Frontal cortex (tissue), 3 donors: ENCODE measurements at regions not wholly inside any gene's neighbourhood (a gene's known extent, or its start where the extent isn't known, plus 50 kb on each side); places are given as distances from the start of the nearest gene placed in this dataset.
"Not testable (repeated sequence)": the region's sequence is repeated elsewhere in the genome, so short reads cannot be mapped to it uniquely, and the experiment has no call there.

Experiments used
- DNase-seq, 2 donors: peaks; one replicate each; pipeline ENCODE4 v3.0.0; 2012; ENCODE audit warnings: low spot score in 2 of 2
- FAIRE-seq: peaks from 2 replicates; lab custom pipeline; 2012; peaks lifted over from hg19 to GRCh38; lab: Jason Lieb, UNC
- donor health status: control.
- donor health status: control.
- donor health status: control.

DNA sequence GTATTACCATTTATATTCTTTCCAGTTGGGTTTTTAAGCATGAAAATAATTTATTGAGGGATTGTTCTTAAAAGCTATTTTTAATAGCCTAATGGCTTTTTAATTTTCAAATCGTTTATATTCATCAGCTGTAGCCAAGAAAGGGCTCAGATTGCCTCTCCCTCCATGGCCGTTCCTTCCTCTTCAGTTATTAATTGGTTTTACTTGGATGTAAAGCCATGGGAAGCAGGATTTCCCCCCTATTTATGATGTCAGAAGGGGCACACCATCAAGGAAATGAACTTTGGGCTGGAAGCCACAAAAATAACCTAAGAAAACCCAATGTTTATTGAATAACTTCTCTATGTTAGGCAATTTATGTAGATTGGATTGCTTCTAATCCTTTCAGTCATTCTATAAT lies 656.3 kb downstream of the TYW1 start:
- DNase-seq (no peak), FAIRE-seq (no peak)

DNA sequence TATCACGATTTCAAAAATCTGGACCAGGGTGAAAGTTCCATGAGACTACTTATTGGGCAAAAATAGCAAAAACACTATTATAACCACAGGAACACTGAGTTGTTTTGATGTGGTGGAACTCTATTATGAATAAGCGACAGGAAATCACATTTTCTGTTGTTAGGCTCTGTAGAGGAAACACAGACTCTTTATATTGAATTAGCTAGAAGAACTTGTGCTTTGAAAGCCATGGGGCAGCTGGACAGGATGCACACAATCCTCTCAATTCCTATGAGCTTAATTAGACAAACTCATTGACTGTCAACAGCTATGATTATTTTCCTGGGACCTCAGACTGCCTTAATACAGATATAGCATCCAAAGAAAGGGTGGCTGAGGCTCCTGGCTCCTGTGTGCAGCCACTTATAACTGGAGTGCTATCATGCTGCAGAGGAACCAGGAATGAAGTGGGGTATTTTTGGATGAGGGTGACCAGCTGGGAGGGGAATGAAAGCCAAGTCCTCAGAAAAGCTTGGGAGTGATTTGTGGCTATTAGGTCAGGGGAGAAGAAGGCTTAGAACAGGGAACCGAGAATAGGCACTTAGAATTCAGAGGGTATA lies 657.3 kb downstream of the TYW1 start:
- DNase-seq, result no peak
- FAIRE-seq, result no peak

GRCh38 chr7:67654642-67655041 lies 658.0 kb downstream of the TYW1 start:
- FAIRE-seq (no peak), DNase-seq (no peak)

GRCh38 chr7:67655168-67655567 lies 658.5 kb downstream of the TYW1 start:
- FAIRE-seq, result no peak
- no peak for DNase-seq

DNA sequence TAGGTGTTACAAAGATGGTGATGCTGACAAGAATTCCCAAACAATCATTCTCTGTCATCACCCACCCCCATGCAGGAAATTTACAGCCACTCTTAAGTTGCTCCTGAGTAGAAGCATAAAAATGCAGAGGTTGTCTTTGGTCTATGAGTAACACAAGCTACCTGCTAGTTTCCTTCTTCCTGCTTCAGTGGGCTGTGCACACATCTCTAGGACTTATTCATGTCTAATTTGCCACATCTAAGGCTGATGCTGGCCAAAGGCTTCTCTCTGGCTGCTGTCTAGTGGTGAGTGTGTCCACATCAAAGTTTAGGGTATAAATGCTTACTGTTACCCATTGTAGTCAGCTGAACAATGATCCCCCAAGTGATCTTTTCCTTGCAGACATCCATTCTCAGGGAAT lies 662.5 kb downstream of the TYW1 start:
- FAIRE-seq (no peak), DNase-seq (no peak)

GRCh38 chr7:67662804-67663203 lies 666.2 kb downstream of the TYW1 start:
- FAIRE-seq (no peak), DNase-seq (no peak)

GRCh38 chr7:67663644-67664043 lies 667.0 kb downstream of the TYW1 start:
- DNase-seq (no peak), FAIRE-seq (no peak)

DNA sequence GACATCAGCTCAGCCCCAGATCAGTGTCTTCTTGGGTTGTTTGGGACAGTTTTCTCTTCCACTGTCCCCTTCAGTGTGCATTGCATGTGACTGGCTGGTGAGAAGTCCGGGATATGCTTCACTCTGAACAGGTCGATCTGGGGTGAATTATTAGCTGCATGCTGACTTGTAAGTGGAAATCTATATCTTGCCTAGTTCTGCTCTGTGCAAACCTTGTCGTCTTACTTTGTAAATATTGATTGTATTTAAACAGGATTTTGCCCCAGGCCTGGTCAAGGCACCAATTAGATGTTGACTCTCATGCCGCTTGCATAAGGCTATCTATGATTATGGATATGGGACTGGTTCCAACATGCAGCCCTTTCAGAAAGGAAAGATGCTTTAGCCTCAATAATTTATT lies 669.7 kb downstream of the TYW1 start:
- not testable (repeated sequence) for FAIRE-seq, DNase-seq

GRCh38 chr7:67671006-67671548 lies 674.4 kb downstream of the TYW1 start:
- DNase-seq, result no peak
- no peak for FAIRE-seq

- DNase-seq (no peak), FAIRE-seq (no peak)
Observed at GRCh38 chr7:67673861-67674260, 677.2 kb downstream of the TYW1 start.

DNA sequence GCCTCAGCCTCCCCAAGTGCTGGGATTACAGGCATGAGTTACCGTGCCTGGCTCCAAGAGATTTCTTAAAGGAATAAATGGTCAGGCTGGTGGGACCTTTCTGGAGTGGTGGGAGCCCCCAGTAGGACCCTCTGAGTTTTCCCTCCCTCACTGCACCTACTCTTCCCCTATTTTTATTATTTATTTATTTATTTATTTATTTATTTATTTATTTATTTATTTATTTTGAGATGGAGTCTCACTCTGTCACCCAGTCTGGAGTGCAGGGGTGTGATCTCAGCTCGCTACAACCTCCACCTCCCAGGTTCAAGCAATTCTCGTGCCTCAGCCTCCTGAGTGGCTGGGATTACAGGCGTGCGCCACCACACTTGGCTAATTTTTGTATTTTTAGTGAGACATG lies 678.2 kb downstream of the TYW1 start:
- not testable (repeated sequence) for FAIRE-seq

GRCh38 chr7:67675971-67676370 lies 679.3 kb downstream of the TYW1 start:
- no peak for FAIRE-seq
- no peak for DNase-seq

More for the DNA sequence above, 678.2 kb downstream of the TYW1 start:
- DNase-seq, result not testable (repeated sequence)

GRCh38 chr7:67678419-67678818 lies 681.8 kb downstream of the TYW1 start:
- DNase-seq, result no peak
- FAIRE-seq, result no peak

GRCh38 chr7:67683628-67684027 lies 687.0 kb downstream of the TYW1 start:
- no peak for FAIRE-seq
- DNase-seq, result no peak

DNA sequence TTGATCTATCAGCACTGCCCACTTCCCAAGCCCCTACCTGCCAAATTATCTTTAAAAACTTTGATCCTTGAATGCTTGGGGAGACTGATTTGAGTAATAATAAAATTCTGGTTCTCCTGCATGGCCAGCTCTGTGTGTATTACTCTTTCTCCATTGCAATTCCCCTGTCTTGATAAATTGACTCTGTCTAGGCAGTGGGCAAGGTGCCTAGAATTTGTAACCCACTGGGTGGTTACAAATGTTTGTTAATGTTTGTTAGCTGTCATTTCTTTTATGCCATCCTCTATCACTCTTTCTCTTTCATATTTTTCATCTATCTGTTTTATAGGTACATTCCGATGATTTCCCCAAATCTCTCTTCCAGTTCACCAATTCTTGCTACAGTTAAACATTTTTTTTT lies 694.1 kb downstream of the TYW1 start:
- no peak for FAIRE-seq

DNA sequence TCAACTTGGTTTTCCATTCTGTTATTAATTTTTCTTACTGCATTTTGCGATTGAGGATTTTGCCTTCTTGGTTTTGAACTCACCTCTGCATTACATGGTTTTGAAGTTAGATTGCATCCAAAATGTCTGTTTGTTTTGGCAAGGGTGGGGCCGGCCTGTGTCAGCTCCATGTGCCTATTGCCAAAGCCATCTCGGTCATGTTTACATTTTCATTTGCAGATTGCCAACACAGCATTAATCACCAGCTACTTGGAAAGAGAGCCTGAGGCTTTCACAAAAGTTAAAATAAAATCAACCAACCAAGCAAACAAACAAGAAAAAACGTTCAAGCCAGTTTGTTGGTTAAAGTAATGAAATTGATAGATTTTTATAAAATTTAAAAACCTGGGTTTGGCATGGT lies 695.8 kb downstream of the TYW1 start:
- DNase-seq (no peak), FAIRE-seq (no peak)

More for the DNA sequence above, 694.1 kb downstream of the TYW1 start:
- DNase-seq, result no peak

DNA sequence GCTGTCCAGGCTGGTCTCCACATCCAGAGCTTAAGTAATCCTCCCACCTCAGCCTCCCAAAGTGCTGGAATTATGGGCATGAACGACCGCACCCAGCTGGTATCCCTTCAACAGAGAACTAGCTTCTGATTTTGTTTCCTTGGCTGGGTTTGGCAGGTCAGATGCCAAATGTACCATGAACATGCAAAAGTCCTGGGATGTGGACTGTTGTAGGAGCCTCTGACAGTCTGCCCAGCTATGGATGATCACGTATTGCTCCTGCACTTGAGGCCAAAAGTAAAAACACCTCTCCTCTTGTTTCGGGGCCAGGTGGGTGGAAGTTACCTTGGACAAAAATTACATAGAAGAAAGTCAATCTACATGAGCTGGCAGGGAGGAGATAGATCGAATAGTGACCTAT lies 699.5 kb downstream of the TYW1 start:
- FAIRE-seq (no peak), DNase-seq (no peak)

GRCh38 chr7:67696878-67697277 lies 700.2 kb downstream of the TYW1 start:
- DNase-seq (no peak), FAIRE-seq (no peak)

DNA sequence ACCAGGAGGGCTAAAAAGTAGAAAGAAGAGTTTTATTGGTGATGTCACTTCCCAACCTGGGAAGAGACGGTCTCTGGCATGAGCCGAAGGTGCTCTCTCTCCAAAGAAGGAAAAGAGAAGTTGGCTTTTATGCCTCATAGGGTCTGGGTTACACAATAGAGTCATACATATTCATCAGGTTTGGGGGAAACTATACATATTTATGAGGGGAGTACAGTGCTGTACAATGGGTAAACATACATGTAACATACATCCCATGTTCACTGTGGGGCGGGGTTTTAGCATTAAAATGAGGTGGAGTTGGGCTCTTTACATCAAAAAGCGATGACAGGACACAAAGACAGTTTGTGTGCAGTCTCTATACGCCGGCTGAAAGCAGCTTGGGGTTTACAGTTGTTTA lies 701.7 kb downstream of the TYW1 start:
- no peak for DNase-seq
- no peak for FAIRE-seq

- FAIRE-seq (no peak), DNase-seq (no peak)
Observed at GRCh38 chr7:67705850-67706249, 709.2 kb downstream of the TYW1 start.

GRCh38 chr7:67711706-67712105 lies 715.1 kb downstream of the TYW1 start:
- DNase-seq (no peak), FAIRE-seq (no peak)

GRCh38 chr7:67713451-67714056 lies 716.9 kb downstream of the TYW1 start:
- FAIRE-seq (no peak), DNase-seq (no peak)
